Common myeloid progenitor, CD34-positive (primary cell): ENCODE measurements at regions not wholly inside any gene's neighbourhood (a gene's known extent, or its start where the extent isn't known, plus 50 kb on each side); places are given as distances from the start of the nearest gene placed in this dataset.
"Not testable (repeated sequence)": the region's sequence is repeated elsewhere in the genome, so short reads cannot be mapped to it uniquely, and the experiment has no call there.

Experiments used
- CTCF ChIA-PET: fragments of 350-600 bp; sonication (Branson Sonifier 250); formaldehyde crosslinking; loops from one replicate; lab custom pipeline; 2021; ENCODE audit warnings: antibody characterized with exemption; lab: Charles Lee
- POLR2A ChIA-PET: fragments of 350-600 bp; sonication (Branson Sonifier 250); formaldehyde crosslinking; loops from one replicate; lab custom pipeline; 2021; ENCODE audit warnings: antibody characterized with exemption; lab: Charles Lee
- DNase-seq, 3 donors: peaks; one replicate each; pipeline versions ENCODE4 v3.0.0 to v3.0.0-alpha.2; 2013
- H3K27ac ChIP-seq, 2 experiments: 1 replicate in 1 of 2; 2 replicates in 1 of 2; pipeline ENCODE4 v1.7.0; 2013; ENCODE audit warnings: inconsistent platforms in 2 of 2, low read length in 2 of 2, mild to moderate bottlenecking in 2 of 2, low read depth in 1 of 2, moderate library complexity in 1 of 2; ENCODE audit not compliant: severe bottlenecking in 2 of 2, insufficient read depth in 1 of 2, poor library complexity in 1 of 2
- H3K27me3 ChIP-seq, 5 experiments: replicated peaks in 2 of 5; 1 replicate in 3 of 5; 2 replicates in 2 of 5; pipeline versions ENCODE4 v1.6.1 to v1.7.0; 2013; ENCODE audit warnings: low read length in 4 of 5, mild to moderate bottlenecking in 2 of 5, moderate library complexity in 2 of 5, inconsistent platforms in 1 of 5; ENCODE audit not compliant: insufficient read depth in 5 of 5, control insufficient read depth in 4 of 5
- H3K36me3 ChIP-seq, 4 experiments: 1 replicate in 2 of 4; 2 replicates in 2 of 4; pipeline versions ENCODE4 v1.6.1 to v1.7.0; 2013; ENCODE audit warnings: low read length in 3 of 4, control low read depth in 1 of 4, mild to moderate bottlenecking in 1 of 4; ENCODE audit not compliant: control insufficient read depth in 4 of 4, insufficient read depth in 4 of 4
- H3K4me1 ChIP-seq, 4 experiments: 1 replicate in 3 of 4; 2 replicates in 1 of 4; pipeline versions ENCODE4 v1.6.1 to v1.7.1; 2013; ENCODE audit warnings: low read length in 3 of 4, mild to moderate bottlenecking in 3 of 4, control low read depth in 1 of 4, inconsistent platforms in 1 of 4, moderate library complexity in 1 of 4; ENCODE audit not compliant: control insufficient read depth in 4 of 4, insufficient read depth in 4 of 4; ENCODE audit errors: control extremely low read depth in 1 of 4
- H3K4me3 ChIP-seq, 7 experiments: 1 replicate in 4 of 7; 2 replicates in 3 of 7; pipeline versions ENCODE4 v1.5.1 to v1.7.0; 2013; ENCODE audit warnings: mild to moderate bottlenecking in 7 of 7, low read length in 6 of 7, moderate library complexity in 6 of 7, inconsistent platforms in 2 of 7, low read depth in 2 of 7, control low read depth in 1 of 7; ENCODE audit not compliant: insufficient read depth in 4 of 7, control insufficient read depth in 1 of 7; ENCODE audit errors: extremely low read depth in 1 of 7
- H3K9me3 ChIP-seq, 5 experiments: 1 replicate in 4 of 5; 2 replicates in 1 of 5; pipeline versions ENCODE4 v1.6.1 to v1.7.1; 2013; ENCODE audit warnings: low read length in 4 of 5, mild to moderate bottlenecking in 2 of 5, inconsistent platforms in 1 of 5, low read depth in 1 of 5, moderate library complexity in 1 of 5; ENCODE audit not compliant: control insufficient read depth in 4 of 5, insufficient read depth in 2 of 5; ENCODE audit errors: control extremely low read depth in 1 of 5
- WGBS: methylation state at CpG from one replicate; pipeline ENCODE4 v1.1.5; 2013; ENCODE audit not compliant: insufficient coverage; 5-methylcytosine and 5-hydroxymethylcytosine counted together

- ChIA-PET POLR2A (no interaction called here), CTCF (no interaction called here)
- no peaks in the 10 kb centered on the region for H3K36me3 ChIP-seq
- no peak overlapping the region for H3K27ac ChIP-seq
- DNase-seq = no peak
- no peaks in the 10 kb centered on the region for H3K27me3 ChIP-seq
- no peaks in the 10 kb centered on the region for H3K9me3 ChIP-seq
- WGBS = 83% methylated on average over 2 of the region's 4 CpGs
- no peaks in the 10 kb centered on the region for H3K4me1 ChIP-seq
- no peak overlapping the region for H3K4me3 ChIP-seq
These were observed 69.6 kb upstream of the TMED7 start for GRCh38 chr5:115695310-115695880.

- CTCF ChIA-PET = interaction anchor here (0.6 kb wide), 1 partner anchor 487 kb away, joined by 3 read pairs; no protein-coding TSS in a partner anchor
- H3K4me1 ChIP-seq, POLR2A ChIA-PET, DNase-seq, H3K9me3 ChIP-seq, H3K4me3 ChIP-seq, H3K27me3 ChIP-seq, H3K36me3 ChIP-seq, H3K27ac ChIP-seq: not testable (repeated sequence)
- no CpG with 5 or more reads among the region's 3 CpGs for WGBS
These were observed 66.0 kb upstream of the TMED7 start for GRCh38 chr5:115691814-115692213.

GRCh38 chr5:115686738-115687074 is 60.9 kb upstream of the TMED7 start:
- Histone ChIP-seq H3K4me1 (no peaks in the 10 kb centered on the region), H3K27me3 (peaks cover 0 to 2% (median 0%) of the 10 kb centered on the region in 5 experiments), H3K36me3 (no peaks in the 10 kb centered on the region), H3K27ac (no peak overlapping the region), H3K4me3 (no peak overlapping the region), H3K9me3 (no peaks in the 10 kb centered on the region)
- CTCF ChIA-PET = interaction anchor here (0.9 kb wide), 1 partner anchor 51 kb away, joined by 3 read pairs; no protein-coding TSS in a partner anchor
- no CpG with 5 or more reads among the region's 1 CpG for WGBS
- DNase-seq = no peak
- POLR2A ChIA-PET = no interaction called here

- no peak for DNase-seq
- Histone ChIP-seq H3K4me3 (no peak overlapping the region), H3K27me3 (peaks cover 0 to 2% (median 0%) of the 10 kb centered on the region in 5 experiments), H3K27ac (no peak overlapping the region), H3K9me3 (no peaks in the 10 kb centered on the region), H3K36me3 (no peaks in the 10 kb centered on the region), H3K4me1 (no peaks in the 10 kb centered on the region)
- WGBS = no CpG with 5 or more reads among the region's 5 CpGs
- ChIA-PET POLR2A (no interaction called here), CTCF (interaction anchor here (0.9 kb wide), 1 partner anchor 51 kb away, joined by 3 read pairs; no protein-coding TSS in a partner anchor)
These were observed 60.4 kb upstream of the TMED7 start for GRCh38 chr5:115686051-115686737.

- Histone ChIP-seq H3K4me3 (no peak overlapping the region), H3K4me1 (no peaks in the 10 kb centered on the region), H3K9me3 (no peaks in the 10 kb centered on the region), H3K27ac (no peak overlapping the region), H3K36me3 (no peaks in the 10 kb centered on the region), H3K27me3 (peaks cover 0 to 2% (median 0%) of the 10 kb centered on the region in 5 experiments)
- DNase-seq = no peak
- ChIA-PET CTCF (no interaction called here), POLR2A (no interaction called here)
- WGBS = 90% methylated on average over 1 of the region's 2 CpGs
These were observed 59.7 kb upstream of the TMED7 start for GRCh38 chr5:115685490-115685889.

- ChIA-PET POLR2A (no interaction called here), CTCF (no interaction called here)
- no CpG with 5 or more reads among the region's 1 CpG for WGBS
These were observed 58.7 kb upstream of the TMED7 start for GRCh38 chr5:115684513-115685037.

GRCh38 chr5:115683081-115683480 is 57.2 kb upstream of the TMED7 start:
- H3K4me3 ChIP-seq = no peak overlapping the region
- ChIA-PET CTCF (no interaction called here), POLR2A (no interaction called here)
- H3K27ac ChIP-seq = no peak overlapping the region
- WGBS = 75% methylated on average over 1 of the region's 1 CpG
- no peaks in the 10 kb centered on the region for H3K4me1 ChIP-seq
- H3K27me3 ChIP-seq = peaks cover 0 to 2% (median 0%) of the 10 kb centered on the region in 5 experiments
- H3K9me3 ChIP-seq = no peaks in the 10 kb centered on the region
- no peak for DNase-seq
- no peaks in the 10 kb centered on the region for H3K36me3 ChIP-seq

More at GRCh38 chr5:115684513-115685037, 58.7 kb upstream of the TMED7 start:
- no peak overlapping the region for H3K27ac ChIP-seq
- no peak for DNase-seq
- peaks cover 0 to 2% (median 0%) of the 10 kb centered on the region in 5 experiments for H3K27me3 ChIP-seq
- H3K9me3 ChIP-seq = no peaks in the 10 kb centered on the region
- H3K4me3 ChIP-seq = no peak overlapping the region
- no peaks in the 10 kb centered on the region for H3K4me1 ChIP-seq
- no peaks in the 10 kb centered on the region for H3K36me3 ChIP-seq
